ENCODE measurements at regions not wholly inside any gene's neighbourhood (a gene's known extent, or its start where the extent isn't known, plus 50 kb on each side); places are given as distances from the start of the nearest gene placed in this dataset.

GRCh38 chr16:5333126-5333525, 235.5 kb upstream of the EEF2KMT start:
- TF ChIP-seq CTCF (conservative IDR thresholded peaks at IDR 0.05; ENCODE audit: low read depth in 2 of 2), result no peak
- no peak for TF ChIP-seq REST (IDR thresholded peaks at IDR 0.05; ENCODE audit: unreplicated experiment)
- no peak for TF ChIP-seq ZNF114 (CRISPR knock-in tag; IDR thresholded peaks at IDR 0.05)
- no peak for TF ChIP-seq ZNF331 (CRISPR knock-in tag; IDR thresholded peaks at IDR 0.05; ENCODE audit: low read depth)
- no peak for TF ChIP-seq POLR2AphosphoS5 (IDR thresholded peaks at IDR 0.05; ENCODE audit: low read depth)
